SU-DHL-6 (cell line): ENCODE measurements at regions not wholly inside any gene's neighbourhood (a gene's known extent, or its start where the extent isn't known, plus 50 kb on each side); places are given as distances from the start of the nearest gene placed in this dataset.

Experiments
- H2AFZ ChIP-seq: fragments of 200-600 bp; sonication (generic); 2 replicates; pipeline ENCODE4 v1.6.1; 2014; ENCODE audit warnings: low read depth, mild to moderate bottlenecking, moderate library complexity, mixed read lengths, antibody characterized with exemption, low read length; ENCODE audit not compliant: severe bottlenecking
- H3F3A ChIP-seq: fragments of 200-600 bp; shearing (Covaris generic); 2 replicates; pipeline ENCODE4 v1.6.0; 2016; ENCODE audit warnings: antibody characterized with exemption, mild to moderate bottlenecking; ENCODE audit not compliant: insufficient read depth
- H3K27ac ChIP-seq: fragments of 200-600 bp; sonication (generic); 2 replicates; pipeline ENCODE4 v1.5.1; 2016; ENCODE audit warnings: low read depth, mild to moderate bottlenecking, low read length, moderate library complexity, mixed read lengths
- H3K27me3 ChIP-seq: fragments of 200-600 bp; sonication (generic), shearing (Covaris generic); 2 replicates; pipeline ENCODE4 v1.6.0; 2014; ENCODE audit warnings: mild to moderate bottlenecking, low read length
- H3K36me3 ChIP-seq: fragments of 200-600 bp; sonication (generic); 2 replicates; pipeline ENCODE4 v1.6.1; 2014; ENCODE audit warnings: mild to moderate bottlenecking, low read length, mixed read lengths
- H3K4me2 ChIP-seq: fragments of 300-600, 200-600 bp; shearing (Covaris generic), sonication (generic); 2 replicates; pipeline ENCODE4 v1.6.0; 2014; ENCODE audit warnings: low read length, low read depth, mild to moderate bottlenecking; ENCODE audit not compliant: poor library complexity, severe bottlenecking
- H3K4me3 ChIP-seq: fragments of 200-600 bp; sonication (generic); 2 replicates; pipeline ENCODE4 v1.5.1; 2014; ENCODE audit warnings: antibody characterized with exemption, low read length, mild to moderate bottlenecking, mixed read lengths; ENCODE audit not compliant: insufficient read depth, poor library complexity, severe bottlenecking
- H3K79me2 ChIP-seq: fragments of 200-600 bp; sonication (generic); 2 replicates; pipeline ENCODE4 v1.6.1; 2014; ENCODE audit warnings: mild to moderate bottlenecking, low read length, moderate library complexity; ENCODE audit not compliant: insufficient read depth
- H3K9ac ChIP-seq: fragments of 200-600 bp; sonication (generic); 2 replicates; pipeline ENCODE4 v1.7.0; 2014; ENCODE audit warnings: mild to moderate bottlenecking, low read length
- H3K9me2 ChIP-seq: fragments of 200-600 bp; sonication (generic); replicated peaks from 2 replicates; pipeline ENCODE4 v1.6.1; 2014; ENCODE audit warnings: low read length; ENCODE audit not compliant: insufficient read depth
- H3K9me3 ChIP-seq: fragments of 200-600 bp; sonication (generic); 2 replicates; pipeline ENCODE4 v1.6.1; 2014; ENCODE audit warnings: low read length, mixed read lengths; ENCODE audit not compliant: insufficient read depth
- H4K20me1 ChIP-seq: fragments of 200-600 bp; sonication (generic); 2 replicates; pipeline ENCODE4 v1.6.1; 2014; ENCODE audit warnings: low read depth, mild to moderate bottlenecking, antibody characterized with exemption, low read length, moderate library complexity, mixed read lengths
- CTCF ChIP-seq: fragments of 200-600 bp; sonication (generic); IDR thresholded peaks from one replicate; pipeline ENCODE4 v1.5.1; 2017; ENCODE audit warnings: antibody characterized with exemption, mild to moderate bottlenecking, low read length, moderate library complexity; ENCODE audit not compliant: insufficient read depth, poor library complexity, severe bottlenecking
- EZH2phosphoT487 ChIP-seq: fragments of 200-600 bp; sonication (generic), shearing (Covaris generic); conservative IDR thresholded peaks from 2 replicates; pipeline ENCODE4 v1.6.1; 2018; ENCODE audit warnings: mild to moderate bottlenecking, antibody characterized with exemption, low read length, moderate library complexity, mixed read lengths

GRCh38 chr6:148112851-148113319 is 229.8 kb upstream of the SASH1 start:
- no peak for TF ChIP-seq CTCF
- TF ChIP-seq EZH2phosphoT487, result no peak
- no peak overlapping the region for H3K27ac ChIP-seq
- no peaks in the 10 kb centered on the region for H3K79me2 ChIP-seq
- H2AFZ ChIP-seq, result no peak overlapping the region
- no peaks in the 10 kb centered on the region for H3K9me3 ChIP-seq
- no peaks in the 10 kb centered on the region for H3K9me2 ChIP-seq
- no peak overlapping the region for H3K4me3 ChIP-seq
- no peaks in the 10 kb centered on the region for H3K36me3 ChIP-seq
- H3K4me2 ChIP-seq, result no peak overlapping the region
- no peak overlapping the region for H3K9ac ChIP-seq
- no peaks in the 10 kb centered on the region for H3K27me3 ChIP-seq
- H3F3A ChIP-seq, result no peaks in the 10 kb centered on the region
- no peaks in the 10 kb centered on the region for H4K20me1 ChIP-seq

DNA sequence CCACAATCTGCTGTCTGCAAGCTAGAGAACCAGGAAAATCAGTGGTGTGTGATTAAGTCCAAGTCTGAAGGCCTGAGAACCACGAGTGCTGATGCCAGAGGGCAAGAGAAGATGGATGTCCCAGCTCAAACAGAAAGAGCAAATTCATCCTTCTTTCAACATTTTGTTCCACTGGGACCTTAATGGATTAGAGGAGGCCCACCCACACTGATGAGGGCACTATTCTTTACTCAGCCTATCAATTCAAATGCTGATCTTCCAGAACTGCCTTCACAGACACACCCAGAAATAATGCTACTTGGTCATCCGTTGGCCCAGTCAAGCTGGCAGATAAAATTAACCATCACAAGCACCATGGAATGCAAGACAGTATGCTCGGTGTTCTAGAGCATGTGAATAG is 226.6 kb upstream of the SASH1 start:
- Histone ChIP-seq H2AFZ (no peak overlapping the region), H3K9ac (no peak overlapping the region), H3K4me3 (no peak overlapping the region), H4K20me1 (no peaks in the 10 kb centered on the region), H3K36me3 (no peaks in the 10 kb centered on the region), H3K79me2 (no peaks in the 10 kb centered on the region), H3K4me2 (no peak overlapping the region), H3K27me3 (no peaks in the 10 kb centered on the region), H3F3A (no peaks in the 10 kb centered on the region), H3K9me2 (no peaks in the 10 kb centered on the region), H3K9me3 (no peaks in the 10 kb centered on the region), H3K27ac (no peak overlapping the region)
- TF ChIP-seq CTCF (no peak), EZH2phosphoT487 (no peak)

DNA sequence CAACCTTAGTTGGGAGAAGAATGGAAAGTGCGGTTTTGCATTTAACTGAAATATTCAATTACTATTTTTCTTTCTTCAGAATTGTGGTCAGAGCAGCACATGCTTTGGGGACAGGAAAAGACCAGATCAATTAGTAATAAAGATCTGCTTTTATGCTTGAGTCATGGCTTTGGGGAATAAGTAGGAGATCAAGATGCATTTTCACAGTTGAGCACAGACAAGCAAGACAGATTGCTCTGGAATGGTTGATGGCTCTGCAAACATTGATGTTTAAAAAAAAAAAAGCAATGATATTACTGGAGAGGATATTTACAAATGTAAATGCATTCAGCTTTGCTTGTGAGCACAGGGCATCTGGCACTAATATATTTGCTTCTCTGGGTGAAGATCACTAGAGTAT is 224.4 kb upstream of the SASH1 start:
- Histone ChIP-seq H3K4me3 (no peak overlapping the region), H3F3A (no peaks in the 10 kb centered on the region), H3K36me3 (no peaks in the 10 kb centered on the region), H3K9me3 (no peaks in the 10 kb centered on the region), H3K9ac (no peak overlapping the region), H3K9me2 (no peaks in the 10 kb centered on the region), H4K20me1 (no peaks in the 10 kb centered on the region), H3K27me3 (no peaks in the 10 kb centered on the region), H3K79me2 (no peaks in the 10 kb centered on the region), H3K4me2 (no peak overlapping the region), H2AFZ (no peak overlapping the region), H3K27ac (no peak overlapping the region)
- TF ChIP-seq CTCF, result no peak
